Lower leg skin (tissue), 3 donors: ENCODE measurements at regions not wholly inside any gene's neighbourhood (a gene's known extent, or its start where the extent isn't known, plus 50 kb on each side); places are given as distances from the start of the nearest gene placed in this dataset.

Source experiments
- CTCF ChIP-seq, 3 donors: fragments of 450-650 bp; IDR thresholded peaks; one replicate each; pipeline ENCODE4 v1.5.1; 2016; ENCODE audit warnings: antibody characterized with exemption in 3 of 3, mild to moderate bottlenecking in 3 of 3, moderate library complexity in 2 of 3
- POLR2A ChIP-seq, 2 donors: fragments of 450-650 bp; IDR thresholded peaks; one replicate each; pipeline ENCODE4 v1.6.1; 2016 to 2017; ENCODE audit warnings: antibody characterized with exemption in 2 of 2, mild to moderate bottlenecking in 1 of 2, moderate library complexity in 1 of 2

- TF ChIP-seq CTCF (IDR thresholded peaks at IDR 0.05) (no peak), POLR2A (IDR thresholded peaks at IDR 0.05) (no peak)
These were observed 365.9 kb upstream of the ERCC4 start for GRCh38 chr16:13554005-13554404.
